ENCODE measurements at regions not wholly inside any gene's neighbourhood (a gene's known extent, or its start where the extent isn't known, plus 50 kb on each side); places are given as distances from the start of the nearest gene placed in this dataset.

DNA sequence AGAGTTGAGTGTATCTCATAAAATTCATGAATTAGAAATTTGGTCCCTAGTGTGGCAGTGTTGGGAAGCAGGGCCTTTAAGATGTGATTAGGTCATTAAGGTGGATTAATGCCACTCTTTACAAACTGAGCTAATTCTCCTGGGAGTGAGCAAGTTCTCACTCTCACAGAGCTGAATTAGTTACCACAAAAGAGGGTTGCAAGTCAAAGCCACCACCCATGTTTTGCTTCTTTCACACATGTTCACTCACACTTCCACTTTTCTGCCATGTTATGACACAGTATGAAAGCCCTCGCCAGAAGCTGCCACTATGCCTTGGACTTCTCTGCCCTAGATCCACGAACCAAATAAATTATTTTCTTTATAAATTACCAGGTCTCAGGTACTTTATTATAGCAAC, 332.1 kb downstream of the ARAP2 start:
- Histone ChIP-seq H3K27me3 (replicated peaks; ENCODE audit: insufficient read depth) (no peaks in the 10 kb centered on the region), H3K27ac (no peak overlapping the region), H3K4me3 (no peak overlapping the region), H3K9me3 (no peaks in the 10 kb centered on the region), H3K36me3 (no peaks in the 10 kb centered on the region), H3K4me1 (replicated peaks) (no peaks in the 10 kb centered on the region)
- TF ChIP-seq POLR2A (IDR thresholded peaks at IDR 0.05): no peak
- no peak for TF ChIP-seq POLR2AphosphoS5 (IDR thresholded peaks at IDR 0.05)
- TF ChIP-seq, protein P1, sequence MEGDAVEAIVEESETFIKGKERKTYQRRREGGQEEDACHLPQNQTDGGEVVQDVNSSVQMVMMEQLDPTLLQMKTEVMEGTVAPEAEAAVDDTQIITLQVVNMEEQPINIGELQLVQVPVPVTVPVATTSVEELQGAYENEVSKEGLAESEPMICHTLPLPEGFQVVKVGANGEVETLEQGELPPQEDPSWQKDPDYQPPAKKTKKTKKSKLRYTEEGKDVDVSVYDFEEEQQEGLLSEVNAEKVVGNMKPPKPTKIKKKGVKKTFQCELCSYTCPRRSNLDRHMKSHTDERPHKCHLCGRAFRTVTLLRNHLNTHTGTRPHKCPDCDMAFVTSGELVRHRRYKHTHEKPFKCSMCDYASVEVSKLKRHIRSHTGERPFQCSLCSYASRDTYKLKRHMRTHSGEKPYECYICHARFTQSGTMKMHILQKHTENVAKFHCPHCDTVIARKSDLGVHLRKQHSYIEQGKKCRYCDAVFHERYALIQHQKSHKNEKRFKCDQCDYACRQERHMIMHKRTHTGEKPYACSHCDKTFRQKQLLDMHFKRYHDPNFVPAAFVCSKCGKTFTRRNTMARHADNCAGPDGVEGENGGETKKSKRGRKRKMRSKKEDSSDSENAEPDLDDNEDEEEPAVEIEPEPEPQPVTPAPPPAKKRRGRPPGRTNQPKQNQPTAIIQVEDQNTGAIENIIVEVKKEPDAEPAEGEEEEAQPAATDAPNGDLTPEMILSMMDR (IDR thresholded peaks at IDR 0.05): no peak
- DNase-seq (ENCODE audit: low spot score): no peak
- intact Hi-C loops (cut with DNase I): no loop called here
- WGBS: 83% methylated on average over 2 of the region's 2 CpGs

DNA sequence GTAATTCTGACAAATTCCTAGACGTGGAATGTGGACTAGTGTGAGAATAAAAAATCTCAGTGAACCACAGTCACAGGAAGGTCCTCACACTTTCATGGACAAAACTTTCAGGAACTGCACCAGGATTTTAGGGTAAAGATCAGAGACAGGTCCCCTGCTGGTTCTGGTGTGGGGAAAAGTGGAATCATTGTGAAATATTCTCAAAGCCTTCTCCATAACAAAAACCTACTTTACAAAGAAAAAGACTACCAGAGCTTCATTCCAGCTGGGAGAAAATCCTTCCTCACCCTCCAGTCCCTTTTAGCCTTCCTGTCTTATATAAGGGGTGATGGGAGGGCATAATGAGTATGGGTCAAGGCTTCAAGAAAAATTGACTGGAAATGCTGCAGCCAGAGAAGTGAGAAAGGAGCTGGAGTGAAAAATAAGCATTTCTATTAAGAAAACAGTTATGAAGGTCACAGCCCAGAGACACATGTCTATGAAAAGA, 325.8 kb downstream of the ARAP2 start:
- Histone ChIP-seq H3K27me3 (replicated peaks; ENCODE audit: insufficient read depth) (no peaks in the 10 kb centered on the region), H3K27ac (no peak overlapping the region), H3K9me3 (no peaks in the 10 kb centered on the region), H3K4me1 (replicated peaks) (no peaks in the 10 kb centered on the region), H3K4me3 (no peak overlapping the region), H3K36me3 (no peaks in the 10 kb centered on the region)
- intact Hi-C loops (cut with DNase I): no loop called here
- DNase-seq (ENCODE audit: low spot score): no peak
- WGBS: 86% methylated on average over 1 of the region's 1 CpG
- TF ChIP-seq POLR2A (IDR thresholded peaks at IDR 0.05) (no peak), POLR2AphosphoS5 (IDR thresholded peaks at IDR 0.05) (no peak)
- TF ChIP-seq, protein P1 (IDR thresholded peaks at IDR 0.05): no peak

DNA sequence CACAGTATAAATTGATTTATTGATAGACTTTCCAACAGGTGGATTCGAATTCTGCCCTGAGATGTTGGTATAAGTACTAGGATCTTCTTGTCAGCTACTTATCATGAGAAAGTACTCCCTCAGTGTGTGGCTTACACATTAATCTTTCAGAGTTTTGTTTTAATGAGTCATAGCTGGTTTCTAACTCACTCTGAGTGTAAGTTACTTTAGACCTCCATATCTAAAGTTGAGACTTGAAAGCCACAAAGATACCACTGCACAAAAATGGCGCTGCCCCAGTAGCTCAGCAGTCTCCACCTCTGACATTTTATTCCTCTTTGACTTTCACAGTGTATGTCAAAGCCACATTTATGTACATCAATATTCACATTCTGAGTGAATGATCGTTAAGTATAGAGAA, 318.5 kb downstream of the ARAP2 start:
- Histone ChIP-seq H3K27ac (no peak overlapping the region), H3K4me1 (replicated peaks) (no peaks in the 10 kb centered on the region), H3K27me3 (replicated peaks; ENCODE audit: insufficient read depth) (no peaks in the 10 kb centered on the region), H3K4me3 (no peak overlapping the region), H3K36me3 (no peaks in the 10 kb centered on the region), H3K9me3 (no peaks in the 10 kb centered on the region)
- WGBS: 77% methylated on average over 3 of the region's 3 CpGs
- intact Hi-C loops (cut with DNase I): no loop called here
- TF ChIP-seq POLR2A (IDR thresholded peaks at IDR 0.05) (no peak), POLR2AphosphoS5 (IDR thresholded peaks at IDR 0.05) (no peak)
- TF ChIP-seq, protein P1 (IDR thresholded peaks at IDR 0.05): no peak
- no peak for DNase-seq (ENCODE audit: low spot score)

DNA sequence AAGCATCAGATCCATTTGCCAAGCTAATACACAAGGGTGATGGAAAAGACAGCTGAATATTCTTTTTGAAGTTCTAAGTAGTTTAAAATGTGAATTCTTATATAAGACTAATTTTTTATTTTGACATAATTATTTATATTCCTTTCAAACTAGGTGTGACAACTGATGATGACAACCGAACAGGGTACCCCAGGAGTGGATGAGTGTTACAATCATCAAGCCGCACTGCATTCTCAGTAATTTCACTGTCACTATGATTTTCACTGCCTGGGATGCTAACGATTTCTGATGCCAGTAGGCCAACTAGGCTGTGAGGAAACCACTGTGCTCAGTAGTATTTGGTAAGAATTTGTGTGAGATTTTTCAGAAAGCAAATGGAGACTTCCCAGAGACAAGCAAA, 317.5 kb downstream of the ARAP2 start:
- 76% methylated on average over 3 of the region's 3 CpGs for WGBS
- H3K36me3 ChIP-seq: no peaks in the 10 kb centered on the region
- TF ChIP-seq POLR2A (IDR thresholded peaks at IDR 0.05) (no peak), POLR2AphosphoS5 (IDR thresholded peaks at IDR 0.05) (no peak)
- TF ChIP-seq, protein P1 (IDR thresholded peaks at IDR 0.05): no peak
- no peak overlapping the region for H3K27ac ChIP-seq
- H3K4me3 ChIP-seq: no peak overlapping the region
- H3K9me3 ChIP-seq: no peaks in the 10 kb centered on the region
- no peaks in the 10 kb centered on the region for H3K4me1 ChIP-seq (replicated peaks)
- DNase-seq (ENCODE audit: low spot score): no peak
- intact Hi-C loops (cut with DNase I): no loop called here
- H3K27me3 ChIP-seq (replicated peaks; ENCODE audit: insufficient read depth): no peaks in the 10 kb centered on the region

DNA sequence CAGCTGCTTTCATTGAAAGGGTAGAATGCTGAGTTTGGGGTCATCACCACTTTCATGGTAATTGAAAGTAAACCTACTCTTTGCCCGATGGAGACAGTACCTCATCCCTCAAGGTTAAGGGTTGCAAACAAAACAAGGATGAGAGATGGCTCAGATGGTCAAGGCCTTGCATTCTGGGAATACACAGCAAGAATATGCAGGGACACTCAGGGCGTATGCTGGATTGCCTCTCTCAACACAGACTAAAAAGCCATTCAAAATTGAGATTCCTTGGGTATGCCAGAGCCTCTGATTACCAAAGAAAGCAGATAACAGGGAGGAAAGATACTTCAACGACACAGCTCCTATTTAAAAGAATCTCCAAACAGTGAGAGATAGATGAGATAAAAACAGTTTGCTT, 310.4 kb downstream of the ARAP2 start:
- Histone ChIP-seq H3K9me3 (no peaks in the 10 kb centered on the region), H3K4me1 (replicated peaks) (no peaks in the 10 kb centered on the region), H3K36me3 (no peaks in the 10 kb centered on the region), H3K27me3 (replicated peaks; ENCODE audit: insufficient read depth) (no peaks in the 10 kb centered on the region), H3K4me3 (no peak overlapping the region), H3K27ac (no peak overlapping the region)
- TF ChIP-seq, protein P1 (IDR thresholded peaks at IDR 0.05): no peak
- TF ChIP-seq POLR2AphosphoS5 (IDR thresholded peaks at IDR 0.05): no peak
- TF ChIP-seq POLR2A (IDR thresholded peaks at IDR 0.05): no peak
- 23% methylated on average over 3 of the region's 3 CpGs for WGBS
- intact Hi-C loops (cut with DNase I): no loop called here
- no peak for DNase-seq (ENCODE audit: low spot score)
